ENCODE measurements at regions not wholly inside any gene's neighbourhood (a gene's known extent, or its start where the extent isn't known, plus 50 kb on each side); places are given as distances from the start of the nearest gene placed in this dataset.
"Not testable (repeated sequence)": the region's sequence is repeated elsewhere in the genome, so short reads cannot be mapped to it uniquely, and the experiment has no call there.

DNA sequence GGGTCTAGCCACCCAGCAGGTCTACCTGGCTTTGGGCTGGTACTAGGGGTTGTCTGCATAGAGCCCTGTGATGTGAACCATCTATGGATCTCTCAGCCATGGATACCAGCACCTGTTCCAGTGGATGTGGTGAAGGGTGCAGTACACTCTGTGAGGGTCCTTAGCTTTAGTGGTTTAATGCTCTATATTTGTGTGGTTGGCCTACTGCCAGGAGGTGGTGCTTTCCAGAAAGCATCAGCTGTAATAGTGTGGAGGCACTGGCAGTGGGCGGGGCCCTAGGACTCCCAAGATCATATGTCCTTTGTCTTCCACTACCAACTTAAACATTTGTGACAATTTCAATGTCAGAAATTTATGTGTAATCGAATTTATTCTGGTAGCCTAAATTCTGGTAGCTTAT lies 1065.1 kb downstream of the RPIA start:
- FAIRE-seq; H3K36me3 ChIP-seq (ENCODE audit: control insufficient read depth in 2 of 2, extremely low read depth in 1 of 2, insufficient read depth in 2 of 2, low read length in 2 of 2); H3K4me1 ChIP-seq (ENCODE audit: control insufficient read depth, extremely low read depth, insufficient read depth, low read length); H3K9me3 ChIP-seq (ENCODE audit: control insufficient read depth, low read depth, low read length); H3K9ac ChIP-seq (ENCODE audit: control insufficient read depth, extremely low read depth, insufficient read depth, low read length); H3K27ac ChIP-seq (ENCODE audit: control insufficient read depth, insufficient read depth, low read length); H3K79me2 ChIP-seq (ENCODE audit: control insufficient read depth, insufficient read depth, low read length); DNase-seq (ENCODE audit: low read depth, low spot score); dilution Hi-C loops (cut with MboI; ENCODE audit: extremely low pct_ligation_motif_present, low sequenced_read_pairs); H3K27me3 ChIP-seq (ENCODE audit: control insufficient read depth, extremely low read depth, insufficient read depth, low read length); H3K4me2 ChIP-seq (ENCODE audit: control insufficient read depth, extremely low read depth, insufficient read depth, low read depth, low read length); H2AFZ ChIP-seq (ENCODE audit: control insufficient read depth, low read length); H4K20me1 ChIP-seq (ENCODE audit: control insufficient read depth, extremely low read depth, insufficient read depth, low read length); H3K9me1 ChIP-seq (ENCODE audit: control insufficient read depth, extremely low read depth, insufficient read depth, low read length); H3K4me3 ChIP-seq (ENCODE audit: control insufficient read depth in 2 of 3, extremely low read depth in 1 of 3, insufficient read depth in 2 of 3, low read depth in 1 of 3, low read length in 3 of 3): not testable (repeated sequence)

DNA sequence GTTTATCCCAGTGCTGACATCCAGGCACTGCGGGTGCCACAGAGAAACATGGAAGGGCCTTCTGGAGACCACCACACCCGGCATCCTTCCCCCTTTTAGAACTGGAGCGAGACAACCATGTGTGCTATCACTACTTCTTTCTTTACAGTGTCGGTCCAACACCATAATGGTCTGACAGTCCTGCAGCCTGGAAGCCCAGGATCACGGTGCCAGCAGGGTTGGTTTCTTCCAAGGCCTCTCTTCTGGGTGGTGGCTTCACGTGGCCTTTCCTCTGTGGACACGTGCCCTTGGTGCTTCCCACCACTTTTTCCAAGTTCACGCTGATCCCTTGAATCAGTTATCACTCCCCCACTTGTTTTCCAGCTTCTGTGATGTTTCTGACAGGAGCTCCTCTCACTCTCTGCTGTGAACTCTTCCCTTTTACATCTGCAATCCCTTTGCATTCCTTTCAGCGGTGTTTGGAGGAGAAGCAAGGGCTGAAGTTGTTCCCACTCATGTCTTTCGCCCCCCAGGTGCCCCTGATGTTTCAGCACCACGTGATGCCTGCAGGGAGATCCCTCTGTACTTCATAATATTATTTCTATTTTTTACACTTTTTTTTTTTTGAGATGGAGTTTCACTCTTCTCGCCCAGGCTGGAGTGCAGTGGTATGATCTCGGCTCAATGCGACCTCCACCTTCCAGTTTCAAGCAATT lies 1067.0 kb downstream of the RPIA start:
- H3K27me3 ChIP-seq (ENCODE audit: control insufficient read depth, extremely low read depth, insufficient read depth, low read length); H3K9me3 ChIP-seq (ENCODE audit: control insufficient read depth, low read depth, low read length); dilution Hi-C loops (cut with MboI; ENCODE audit: extremely low pct_ligation_motif_present, low sequenced_read_pairs); H3K27ac ChIP-seq (ENCODE audit: control insufficient read depth, insufficient read depth, low read length); H2AFZ ChIP-seq (ENCODE audit: control insufficient read depth, low read length); FAIRE-seq; H3K4me2 ChIP-seq (ENCODE audit: control insufficient read depth, extremely low read depth, insufficient read depth, low read depth, low read length); H3K79me2 ChIP-seq (ENCODE audit: control insufficient read depth, insufficient read depth, low read length); H3K36me3 ChIP-seq (ENCODE audit: control insufficient read depth in 2 of 2, extremely low read depth in 1 of 2, insufficient read depth in 2 of 2, low read length in 2 of 2); H3K4me3 ChIP-seq (ENCODE audit: control insufficient read depth in 2 of 3, extremely low read depth in 1 of 3, insufficient read depth in 2 of 3, low read depth in 1 of 3, low read length in 3 of 3); H3K9ac ChIP-seq (ENCODE audit: control insufficient read depth, extremely low read depth, insufficient read depth, low read length); H4K20me1 ChIP-seq (ENCODE audit: control insufficient read depth, extremely low read depth, insufficient read depth, low read length); H3K9me1 ChIP-seq (ENCODE audit: control insufficient read depth, extremely low read depth, insufficient read depth, low read length); DNase-seq (ENCODE audit: low read depth, low spot score); H3K4me1 ChIP-seq (ENCODE audit: control insufficient read depth, extremely low read depth, insufficient read depth, low read length): not testable (repeated sequence)

DNA sequence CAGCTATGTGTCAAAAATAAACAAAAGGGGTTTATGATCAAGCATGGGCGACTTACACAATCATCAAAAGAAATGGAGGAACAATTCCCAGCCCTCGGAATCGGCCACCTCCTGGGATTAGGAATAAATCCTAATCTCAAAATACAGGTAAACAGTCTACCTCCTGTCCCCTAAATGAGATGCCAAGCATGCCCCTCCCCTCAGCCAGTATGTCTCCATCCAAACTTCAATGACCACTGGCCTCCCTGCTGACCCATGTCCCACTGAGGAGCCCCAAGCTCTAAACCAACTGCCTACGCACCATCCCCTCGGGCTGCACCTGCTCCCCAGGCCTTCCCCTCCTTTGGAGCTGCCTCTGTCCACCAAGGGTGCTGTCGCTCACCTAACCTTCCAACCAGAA lies 1069.3 kb downstream of the RPIA start:
- H3K9me1 ChIP-seq (ENCODE audit: control insufficient read depth, extremely low read depth, insufficient read depth, low read length); H3K4me3 ChIP-seq (ENCODE audit: control insufficient read depth in 2 of 3, extremely low read depth in 1 of 3, insufficient read depth in 2 of 3, low read depth in 1 of 3, low read length in 3 of 3); FAIRE-seq; H3K79me2 ChIP-seq (ENCODE audit: control insufficient read depth, insufficient read depth, low read length); H3K27me3 ChIP-seq (ENCODE audit: control insufficient read depth, extremely low read depth, insufficient read depth, low read length); H3K9ac ChIP-seq (ENCODE audit: control insufficient read depth, extremely low read depth, insufficient read depth, low read length); H3K36me3 ChIP-seq (ENCODE audit: control insufficient read depth in 2 of 2, extremely low read depth in 1 of 2, insufficient read depth in 2 of 2, low read length in 2 of 2); H3K4me2 ChIP-seq (ENCODE audit: control insufficient read depth, extremely low read depth, insufficient read depth, low read depth, low read length); H4K20me1 ChIP-seq (ENCODE audit: control insufficient read depth, extremely low read depth, insufficient read depth, low read length); DNase-seq (ENCODE audit: low read depth, low spot score); dilution Hi-C loops (cut with MboI; ENCODE audit: extremely low pct_ligation_motif_present, low sequenced_read_pairs); H3K4me1 ChIP-seq (ENCODE audit: control insufficient read depth, extremely low read depth, insufficient read depth, low read length); H3K27ac ChIP-seq (ENCODE audit: control insufficient read depth, insufficient read depth, low read length); H2AFZ ChIP-seq (ENCODE audit: control insufficient read depth, low read length): not testable (repeated sequence)
- peaks cover 17% of the 10 kb centered on the region for H3K9me3 ChIP-seq (ENCODE audit: control insufficient read depth, low read depth, low read length)

DNA sequence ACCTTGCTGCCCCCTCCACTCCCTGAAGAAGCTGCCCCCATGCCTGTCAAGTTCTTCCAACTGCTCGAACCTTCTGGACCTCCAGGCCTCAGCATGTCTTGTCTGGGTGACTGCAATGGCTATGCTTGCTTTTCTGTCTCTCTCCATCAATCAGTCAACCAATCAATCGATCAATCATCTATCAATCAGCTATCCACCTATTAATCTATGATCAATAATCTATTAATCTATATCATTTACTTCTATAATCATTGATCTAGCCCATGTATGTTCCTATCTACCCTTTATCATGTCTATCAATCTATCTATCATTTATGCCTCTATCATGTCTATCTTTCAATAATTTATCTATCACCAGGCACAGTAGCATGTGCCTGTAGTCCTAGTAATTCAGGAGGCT lies 1069.7 kb downstream of the RPIA start:
- H3K4me3 ChIP-seq (ENCODE audit: control insufficient read depth in 2 of 3, extremely low read depth in 1 of 3, insufficient read depth in 2 of 3, low read depth in 1 of 3, low read length in 3 of 3); H3K9me1 ChIP-seq (ENCODE audit: control insufficient read depth, extremely low read depth, insufficient read depth, low read length); H3K27me3 ChIP-seq (ENCODE audit: control insufficient read depth, extremely low read depth, insufficient read depth, low read length); DNase-seq (ENCODE audit: low read depth, low spot score); dilution Hi-C loops (cut with MboI; ENCODE audit: extremely low pct_ligation_motif_present, low sequenced_read_pairs); H3K79me2 ChIP-seq (ENCODE audit: control insufficient read depth, insufficient read depth, low read length); FAIRE-seq; H3K27ac ChIP-seq (ENCODE audit: control insufficient read depth, insufficient read depth, low read length); H4K20me1 ChIP-seq (ENCODE audit: control insufficient read depth, extremely low read depth, insufficient read depth, low read length); H3K4me2 ChIP-seq (ENCODE audit: control insufficient read depth, extremely low read depth, insufficient read depth, low read depth, low read length); H3K36me3 ChIP-seq (ENCODE audit: control insufficient read depth in 2 of 2, extremely low read depth in 1 of 2, insufficient read depth in 2 of 2, low read length in 2 of 2); H2AFZ ChIP-seq (ENCODE audit: control insufficient read depth, low read length); H3K4me1 ChIP-seq (ENCODE audit: control insufficient read depth, extremely low read depth, insufficient read depth, low read length); H3K9ac ChIP-seq (ENCODE audit: control insufficient read depth, extremely low read depth, insufficient read depth, low read length): not testable (repeated sequence)
- H3K9me3 ChIP-seq (ENCODE audit: control insufficient read depth, low read depth, low read length) = peaks cover 17% of the 10 kb centered on the region

DNA sequence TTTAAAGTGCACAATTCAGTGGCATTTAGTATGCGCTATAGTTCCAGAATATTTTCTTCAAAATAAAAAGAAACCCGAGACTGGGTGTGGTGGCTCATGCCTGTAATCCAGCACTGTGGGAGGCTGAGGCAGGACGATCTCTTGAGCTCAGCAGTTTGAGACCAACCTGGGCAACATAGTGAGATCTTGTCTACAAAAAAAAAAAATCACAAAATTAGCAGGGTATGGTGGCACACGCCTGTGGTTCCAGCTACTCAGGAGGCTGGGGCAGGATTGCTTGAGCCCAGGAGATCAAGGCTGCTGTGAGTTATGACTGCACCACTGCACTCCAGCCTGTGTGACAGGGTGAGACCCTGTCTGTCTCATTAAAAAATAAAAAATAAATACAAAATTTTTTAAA lies 1070.4 kb downstream of the RPIA start:
- H3K36me3 ChIP-seq (ENCODE audit: control insufficient read depth in 2 of 2, extremely low read depth in 1 of 2, insufficient read depth in 2 of 2, low read length in 2 of 2); H3K4me1 ChIP-seq (ENCODE audit: control insufficient read depth, extremely low read depth, insufficient read depth, low read length); H3K4me3 ChIP-seq (ENCODE audit: control insufficient read depth in 2 of 3, extremely low read depth in 1 of 3, insufficient read depth in 2 of 3, low read depth in 1 of 3, low read length in 3 of 3); H4K20me1 ChIP-seq (ENCODE audit: control insufficient read depth, extremely low read depth, insufficient read depth, low read length); dilution Hi-C loops (cut with MboI; ENCODE audit: extremely low pct_ligation_motif_present, low sequenced_read_pairs); H3K9me1 ChIP-seq (ENCODE audit: control insufficient read depth, extremely low read depth, insufficient read depth, low read length); H3K9ac ChIP-seq (ENCODE audit: control insufficient read depth, extremely low read depth, insufficient read depth, low read length); H3K27ac ChIP-seq (ENCODE audit: control insufficient read depth, insufficient read depth, low read length); H2AFZ ChIP-seq (ENCODE audit: control insufficient read depth, low read length); H3K79me2 ChIP-seq (ENCODE audit: control insufficient read depth, insufficient read depth, low read length); H3K27me3 ChIP-seq (ENCODE audit: control insufficient read depth, extremely low read depth, insufficient read depth, low read length); H3K4me2 ChIP-seq (ENCODE audit: control insufficient read depth, extremely low read depth, insufficient read depth, low read depth, low read length); DNase-seq (ENCODE audit: low read depth, low spot score); FAIRE-seq: not testable (repeated sequence)
- H3K9me3 ChIP-seq (ENCODE audit: control insufficient read depth, low read depth, low read length) = peaks cover 17% of the 10 kb centered on the region

Measured in keratinocyte (primary cell).